PC-3 (cell line): ENCODE measurements at regions not wholly inside any gene's neighbourhood (a gene's known extent, or its start where the extent isn't known, plus 50 kb on each side); places are given as distances from the start of the nearest gene placed in this dataset.
A peak's percentile ranks its signal among the peaks of the same experiment; 100 is the strongest.

Experiments used
- ATAC-seq: fragments of 200-7000 bp; cut with Tn5 transposase; 2 replicates; pipeline ENCODE4 v1.9.1; 2020; ENCODE audit warnings: mild to moderate bottlenecking, moderate library complexity
- BruUV-seq: library from RNA; stranded (reverse); fragments of 400-500 nt; replicated peaks from 2 replicates; lab custom pipeline; 2021; lab: Mats Ljungman, UMichigan
- CTCF ChIA-PET: fragments of 300-600 bp; sonication (Branson Sonifier 250); formaldehyde crosslinking; loops from one replicate; lab custom pipeline; 2022; ENCODE audit warnings: antibody characterized with exemption; lab: Charles Lee
- POLR2A ChIA-PET: fragments of 300-600 bp; sonication (Branson Sonifier 250); formaldehyde crosslinking; loops from one replicate; lab custom pipeline; 2022; ENCODE audit warnings: antibody characterized with exemption; ENCODE audit not compliant: unreplicated experiment; lab: Charles Lee
- DNase-seq: peaks from one replicate; pipeline ENCODE4 v3.0.0-alpha.2; 2015
- H2AFZ ChIP-seq: fragments of 300-600 bp; sonication (generic); 2 replicates; pipeline ENCODE4 v1.6.0; 2016; ENCODE audit warnings: antibody characterized with exemption, low read length
- H3F3A ChIP-seq: fragments of 300-600 bp; sonication (generic); one replicate; pipeline ENCODE4 v1.6.0; 2017; ENCODE audit warnings: antibody characterized with exemption, low read length, control low read depth, mild to moderate bottlenecking; ENCODE audit not compliant: unreplicated experiment
- H3K27ac ChIP-seq: fragments of 300-600 bp; sonication (generic); 2 replicates; pipeline ENCODE4 v1.5.1; 2016; ENCODE audit warnings: mild to moderate bottlenecking, low read length
- H3K27me3 ChIP-seq: fragments of 300-600 bp; sonication (generic); 2 replicates; pipeline ENCODE4 v1.6.1; 2016; ENCODE audit warnings: low read length, mixed read lengths
- H3K36me3 ChIP-seq: fragments of 300-600 bp; sonication (generic); 2 replicates; pipeline ENCODE4 v1.6.1; 2016; ENCODE audit warnings: low read depth, mixed run types, low read length, mixed read lengths
- H3K4me1 ChIP-seq: fragments of 300-600 bp; sonication (generic); 2 replicates; pipeline ENCODE4 v1.5.1; 2016; ENCODE audit warnings: low read length; ENCODE audit not compliant: insufficient read depth
- H3K4me2 ChIP-seq: fragments of 300-600 bp; sonication (generic); 2 replicates; pipeline ENCODE4 v1.6.0; 2016; ENCODE audit warnings: low read length
- H3K4me3 ChIP-seq: fragments of 300-600 bp; sonication (generic); 2 replicates; pipeline ENCODE4 v1.5.1; 2016; ENCODE audit warnings: mild to moderate bottlenecking, low read length, mixed read lengths
- H3K79me2 ChIP-seq: fragments of 300-600 bp; sonication (generic); 2 replicates; pipeline ENCODE4 v1.6.1; 2017; ENCODE audit warnings: low read length, mixed read lengths
- H3K9ac ChIP-seq: fragments of 300-600 bp; sonication (generic); 2 replicates; pipeline ENCODE4 v1.6.0; 2016; ENCODE audit warnings: mild to moderate bottlenecking, low read length
- H3K9me2 ChIP-seq: fragments of 300-600 bp; sonication (generic); replicated peaks from 2 replicates; pipeline ENCODE4 v1.6.1; 2016; ENCODE audit warnings: mixed run types, low read length, mixed read lengths
- H3K9me3 ChIP-seq: fragments of 300-600 bp; sonication (generic); 2 replicates; pipeline ENCODE4 v1.6.1; 2016; ENCODE audit warnings: low read length, mixed read lengths
- H4K20me1 ChIP-seq: fragments of 300-600 bp; sonication (generic); 2 replicates; pipeline ENCODE4 v1.6.1; 2016; ENCODE audit warnings: low read length, mixed read lengths
- CTCF ChIP-seq: fragments of 300-600 bp; sonication (generic); conservative IDR thresholded peaks from 2 replicates; pipeline ENCODE4 v1.5.1; 2017; ENCODE audit warnings: antibody characterized with exemption, low read depth, mild to moderate bottlenecking, low read length
- EZH2 ChIP-seq: fragments of 300-600 bp; sonication (generic); IDR thresholded peaks from one replicate; pipeline ENCODE4 v1.6.1; 2017; ENCODE audit warnings: antibody characterized with exemption, mild to moderate bottlenecking, low read length; ENCODE audit not compliant: unreplicated experiment
- EZH2phosphoT487 ChIP-seq: fragments of 300-600 bp; sonication (generic); IDR thresholded peaks from 2 replicates; pipeline ENCODE4 v1.6.1; 2018; ENCODE audit warnings: mild to moderate bottlenecking, antibody characterized with exemption, low read length, borderline replicate concordance
- intact Hi-C: fragments of 100-400 bp; cut with micrococcal nuclease; formaldehyde crosslinking; loops from 2 replicates; pipeline ENCODE4 v1.9.0; 2023

GRCh38 chr6:44723439-44724197, 336.1 kb downstream of the CDC5L start:
- ATAC-seq (no peak), DNase-seq (no peak)
- no peak overlapping the region for H3K9ac ChIP-seq
- H2AFZ ChIP-seq: no peak overlapping the region
- POLR2A ChIA-PET: no interaction called here
- no peak overlapping the region for H3K4me2 ChIP-seq
- no peak overlapping the region for H3K27ac ChIP-seq
- H3K36me3 ChIP-seq: no peaks in the 10 kb centered on the region
- intact Hi-C loops: no loop called here
- no peaks in the 10 kb centered on the region for H3F3A ChIP-seq
- H3K4me3 ChIP-seq: no peak overlapping the region
- H3K27me3 ChIP-seq: no peaks in the 10 kb centered on the region
- no TSS peak for BruUV-seq
- no peaks in the 10 kb centered on the region for H3K9me2 ChIP-seq
- TF ChIP-seq EZH2phosphoT487 (no peak), CTCF (no peak)
- no peaks in the 10 kb centered on the region for H3K9me3 ChIP-seq
- H3K79me2 ChIP-seq: no peaks in the 10 kb centered on the region
- H4K20me1 ChIP-seq: no peaks in the 10 kb centered on the region
- CTCF ChIA-PET: no interaction called here
- 0 out of 2 replicates have a peak, but pooled peaks cover 2% of the 10 kb centered on the region for H3K4me1 ChIP-seq

- DNase-seq (peak; percentile 42), ATAC-seq (peak; percentile 42)
- Histone ChIP-seq H3F3A (no peaks in the 10 kb centered on the region), H3K4me1 (peaks cover 5% of the 10 kb centered on the region), H4K20me1 (no peaks in the 10 kb centered on the region), H3K9ac (no peak overlapping the region), H3K27ac (no peak overlapping the region), H3K4me3 (no peak overlapping the region), H3K4me2 (no peak overlapping the region), H3K9me3 (no peaks in the 10 kb centered on the region), H3K27me3 (no peaks in the 10 kb centered on the region), H3K79me2 (no peaks in the 10 kb centered on the region), H3K36me3 (no peaks in the 10 kb centered on the region), H3K9me2 (no peaks in the 10 kb centered on the region), H2AFZ (no peak overlapping the region)
- no peak for TF ChIP-seq CTCF
- no peak for TF ChIP-seq EZH2
- no peak for TF ChIP-seq EZH2phosphoT487
- intact Hi-C loops: no loop called here
- BruUV-seq: no TSS peak
- ChIA-PET POLR2A (no interaction called here), CTCF (no interaction called here)
These were observed 337.6 kb downstream of the CDC5L start for GRCh38 chr6:44725070-44725469.
